K562 (cell line): ENCODE measurements at regions not wholly inside any gene's neighbourhood (a gene's known extent, or its start where the extent isn't known, plus 50 kb on each side); places are given as distances from the start of the nearest gene placed in this dataset.

Experiments
- ATAC-seq: fragments of 200-7000 bp; cut with Tn5 transposase; 3 replicates; pipeline ENCODE4 v1.9.1; 2020; ENCODE audit warnings: moderate library complexity
- BruUV-seq: library from RNA; stranded (reverse); fragments of 400-500 nt; replicated peaks from 2 replicates; lab custom pipeline; 2021; lab: Mats Ljungman, UMichigan
- CTCF ChIA-PET: fragments of 300-600 bp; formaldehyde crosslinking; extraction: SDS; loops from one replicate; lab custom pipeline; 2021; ENCODE audit warnings: low intra/inter-chr PET ratio; lab: Yijun Ruan, JAX
- POLR2A ChIA-PET: fragments of 300-600, 350-650 bp; sonication (Branson Sonifier 250); formaldehyde crosslinking; extraction: SDS; loops from one replicate; lab custom pipeline; 2021; ENCODE audit warnings: antibody characterized with exemption, inconsistent platforms; lab: Yijun Ruan, JAX
- DNase-seq, 4 experiments: peaks; one replicate each; pipeline versions ENCODE4 v3.0.0 to v3.0.0-alpha.2; 2011 to 2018; ENCODE audit warnings: low spot score in 3 of 4, mixed read lengths in 3 of 4; ENCODE audit errors: extremely low read depth in 1 of 4
- FAIRE-seq: peaks from 2 replicates; lab custom pipeline; 2011; peaks lifted over from hg19 to GRCh38; lab: Jason Lieb, UNC
- H2AFZ ChIP-seq: 2 replicates; pipeline ENCODE4 v1.6.0; 2011; ENCODE audit warnings: low read depth, low read length, control low read depth, inconsistent platforms
- H3K27ac ChIP-seq: fragments of 200-600 bp; 3 replicates; pipeline ENCODE4 v1.8.0; 2011; ENCODE audit warnings: low read depth, mild to moderate bottlenecking, control low read depth, inconsistent platforms, low read length, moderate library complexity, mixed read lengths; ENCODE audit errors: extremely low read depth
- H3K27me3 ChIP-seq, 2 experiments: fragments of 300-600 bp in 1 of 2; 2 replicates in 1 of 2; 3 replicates in 1 of 2; pipeline versions ENCODE4 v1.6.0 to v1.8.0; 2011; ENCODE audit warnings: inconsistent platforms in 2 of 2, low read length in 2 of 2, mild to moderate bottlenecking in 1 of 2, mixed read lengths in 1 of 2, moderate library complexity in 1 of 2; ENCODE audit not compliant: control insufficient read depth in 2 of 2, insufficient read depth in 2 of 2
- H3K36me3 ChIP-seq: fragments of 300-600 bp; 3 replicates; pipeline ENCODE4 v1.8.0; 2011; ENCODE audit warnings: mild to moderate bottlenecking, low read length, inconsistent platforms; ENCODE audit not compliant: control insufficient read depth, insufficient read depth
- H3K4me1 ChIP-seq, 2 experiments: fragments of 200-600 bp in 1 of 2; replicated peaks in 1 of 2; 2 replicates in 1 of 2; 3 replicates in 1 of 2; pipeline versions ENCODE4 v1.5.1 to v1.8.0; 2011; ENCODE audit warnings: inconsistent platforms in 2 of 2, low read length in 2 of 2, mild to moderate bottlenecking in 1 of 2, mixed read lengths in 1 of 2, moderate library complexity in 1 of 2; ENCODE audit not compliant: control insufficient read depth in 2 of 2, insufficient read depth in 2 of 2
- H3K4me2 ChIP-seq: 2 replicates; pipeline ENCODE4 v1.6.1; 2011; ENCODE audit warnings: low read length, control low read depth, inconsistent platforms, mixed read lengths; ENCODE audit not compliant: insufficient read depth
- H3K4me3 ChIP-seq: fragments of 200-600 bp; sonication (generic), shearing (Covaris generic); 2 replicates; pipeline ENCODE4 v1.5.1; 2016; ENCODE audit warnings: control low read depth, inconsistent platforms
- H3K79me2 ChIP-seq: fragments of 200-600 bp; 3 replicates; pipeline ENCODE4 v1.8.0; 2011; ENCODE audit warnings: low read length, inconsistent platforms; ENCODE audit not compliant: control insufficient read depth, insufficient read depth
- H3K9ac ChIP-seq, 2 experiments: 2 replicates each; pipeline versions ENCODE4 v1.6.0 to v1.6.1; 2011; ENCODE audit warnings: low read depth in 2 of 2, low read length in 2 of 2, control low read depth in 1 of 2, inconsistent platforms in 1 of 2, mild to moderate bottlenecking in 1 of 2, mixed read lengths in 1 of 2; ENCODE audit not compliant: insufficient read depth in 1 of 2
- H3K9me1 ChIP-seq: one replicate; pipeline ENCODE4 v1.6.0; 2011; ENCODE audit warnings: inconsistent platforms, mild to moderate bottlenecking, low read length, moderate library complexity; ENCODE audit not compliant: control insufficient read depth, insufficient read depth
- H3K9me3 ChIP-seq: replicated peaks from 2 replicates; pipeline ENCODE4 v1.5.1; 2011; ENCODE audit warnings: low read depth, low read length, inconsistent platforms; ENCODE audit not compliant: control insufficient read depth, insufficient read depth
- H4K20me1 ChIP-seq: replicated peaks from 2 replicates; pipeline ENCODE4 v1.6.1; 2011; ENCODE audit warnings: low read length, inconsistent platforms, mixed read lengths; ENCODE audit not compliant: control insufficient read depth, insufficient read depth
- BRCA1 ChIP-seq, 2 experiments: fragments of 450-650 bp in 1 of 2; sonication (generic) in 1 of 2; formaldehyde crosslinking in 1 of 2; IDR thresholded peaks; 2 replicates each; pipeline versions ENCODE4 v1.5.0 to v1.6.1; 2017 to 2020; ENCODE audit warnings: mild to moderate bottlenecking in 1 of 2, missing genetic modification reagents in 1 of 2
- MCM7 ChIP-seq, 2 experiments: fragments of 450-650 bp; IDR thresholded peaks; 2 replicates each; pipeline ENCODE4 v1.6.1; 2016 to 2018
- NCOA4 ChIP-seq: fragments of 450-650 bp; IDR thresholded peaks from 2 replicates; pipeline ENCODE4 v1.6.1; 2018; ENCODE audit warnings: mild to moderate bottlenecking; ENCODE audit not compliant: partially characterized antibody
- NEUROD1 ChIP-seq: fragments of 150-350 bp; IDR thresholded peaks from 2 replicates; pipeline ENCODE4 v1.6.1; 2014; ENCODE audit warnings: borderline replicate concordance, low read length, low read depth; ENCODE audit not compliant: partially characterized antibody
- NFIX ChIP-seq: fragments of 250-450 bp; sonication (Bioruptor Pico); IDR thresholded peaks from 2 replicates; pipeline ENCODE4 v1.4.0; 2020; ENCODE audit warnings: low read depth, mild to moderate bottlenecking, moderate library complexity
- NFXL1 ChIP-seq: fragments of 450-650 bp; formaldehyde crosslinking; IDR thresholded peaks from 2 replicates; pipeline ENCODE4 v1.4.0; 2021; ENCODE audit warnings: mild to moderate bottlenecking
- PURB ChIP-seq: sonication (generic); formaldehyde crosslinking; IDR thresholded peaks from 2 replicates; pipeline ENCODE4 v1.9.0; 2021; ENCODE audit warnings: low read depth, mild to moderate bottlenecking, missing genetic modification reagents
- RBM14 ChIP-seq: fragments of 200-400 bp; formaldehyde crosslinking; IDR thresholded peaks from 2 replicates; pipeline ENCODE4 v1.6.1; 2018; ENCODE audit warnings: low read depth, mild to moderate bottlenecking, low read length, moderate library complexity, borderline replicate concordance; ENCODE audit not compliant: insufficient read depth
- STAT5B ChIP-seq: fragments of 250-450 bp; sonication (Bioruptor Pico); IDR thresholded peaks from 2 replicates; pipeline ENCODE4 v1.8.0; 2021; ENCODE audit warnings: mild to moderate bottlenecking, inconsistent platforms
- SUPT5H ChIP-seq: fragments of 450-650 bp; IDR thresholded peaks from 2 replicates; pipeline ENCODE4 v1.6.1; 2016
- USF2 ChIP-seq: sonication (generic); formaldehyde crosslinking; IDR thresholded peaks from 2 replicates; pipeline ENCODE4 v1.5.0; 2020; ENCODE audit warnings: missing genetic modification reagents
- ZBTB12 ChIP-seq: fragments of 250-450 bp; sonication (Bioruptor Pico); IDR thresholded peaks from 2 replicates; pipeline ENCODE4 v1.4.0; 2020
- ZBTB33 ChIP-seq: sonication (generic); formaldehyde crosslinking; IDR thresholded peaks from 2 replicates; pipeline ENCODE4 v1.8.1; 2023; ENCODE audit warnings: mild to moderate bottlenecking, missing genetic modification reagents
- ZBTB34 ChIP-seq: fragments of 250-450 bp; sonication (Bioruptor Pico); IDR thresholded peaks from 2 replicates; pipeline ENCODE4 v1.8.0; 2021; ENCODE audit warnings: mild to moderate bottlenecking, moderate library complexity
- ZBTB7A ChIP-seq: IDR thresholded peaks from 2 replicates; pipeline ENCODE4 v1.6.1; 2011; ENCODE audit warnings: low read depth, mild to moderate bottlenecking, low read length, moderate library complexity, borderline replicate concordance; ENCODE audit not compliant: control insufficient read depth
- ZNF24 ChIP-seq: fragments of 450-650 bp; IDR thresholded peaks from 2 replicates; pipeline ENCODE4 v1.6.1; 2016
- ZNF3 ChIP-seq: fragments of 250-450 bp; sonication (Bioruptor Pico); IDR thresholded peaks from 2 replicates; pipeline ENCODE4 v1.5.0; 2021; ENCODE audit warnings: mild to moderate bottlenecking, moderate library complexity
- ZNF766 ChIP-seq: fragments of 200-800 bp; sonication (Bioruptor generic); conservative IDR thresholded peaks from 2 replicates; pipeline ENCODE4 v1.6.1; 2016; ENCODE audit warnings: missing genetic modification characterization, missing compliant biosample characterization
- WGBS: fragments of 100-300 bp; shearing (Covaris generic); methylation state at CpG from one replicate; pipeline ENCODE4 v1.1.6; 2016; ENCODE audit warnings: low coverage, mixed read lengths; ENCODE audit not compliant: insufficient coverage; ENCODE audit errors: missing lambda C conversion rate; 5-methylcytosine and 5-hydroxymethylcytosine counted together
- in situ Hi-C: fragments of 300-500 bp; cut with MboI; formaldehyde crosslinking; loops from 4 replicates; pipeline ENCODE4 v1.15.0; 2018; ENCODE audit warnings: inconsistent platforms, mixed read lengths
- intact Hi-C: fragments of 100-400 bp; cut with micrococcal nuclease; formaldehyde crosslinking; loops from 2 replicates; pipeline ENCODE4 v1.14.2; 2022

GRCh38 chr14:101024686-101025085, 121.2 kb upstream of the RTL1 start:
- peaks cover 0 to 41% of the 10 kb centered on the region in 2 experiments; a peak in 2 of 5 replicates for H3K27me3 ChIP-seq
- POLR2A ChIA-PET = no interaction called here

More at GRCh38 chr14:101024686-101025085, 121.2 kb upstream of the RTL1 start:
- CTCF ChIA-PET = no interaction called here
- H3K36me3 ChIP-seq = no peaks in the 10 kb centered on the region
- no peak overlapping the region for H3K4me2 ChIP-seq
- no peak overlapping the region for H3K27ac ChIP-seq
- no peaks in the 10 kb centered on the region for H3K9me1 ChIP-seq
- intact Hi-C loops (no loop called here), in situ Hi-C loops (no loop called here)
- FAIRE-seq (no peak), ATAC-seq (no peak), DNase-seq (no peak)
- TF ChIP-seq STAT5B (no peak), BRCA1 (IDR thresholded peaks at IDR 0.05) (no peak), BRCA1 (CRISPR knock-in tag; IDR thresholded peaks at IDR 0.05) (no peak), NEUROD1 (no peak), USF2 (no peak), NFXL1 (CRISPR knock-in tag) (no peak), NFIX (CRISPR knock-in tag) (no peak), SUPT5H (no peak), ZNF766 (CRISPR knock-in tag) (no peak), ZBTB34 (CRISPR knock-in tag) (no peak), PURB (CRISPR knock-in tag) (no peak), ZBTB33 (no peak), ZBTB12 (CRISPR knock-in tag) (no peak), NCOA4 (no peak), MCM7 (IDR thresholded peaks at IDR 0.05) (no peak), ZNF3 (CRISPR knock-in tag) (no peak), ZBTB7A (no peak), ZNF24 (no peak), RBM14 (no peak)
- no peaks in the 10 kb centered on the region for H3K9me3 ChIP-seq
- H4K20me1 ChIP-seq = no peaks in the 10 kb centered on the region
- 11% methylated on average over 11 of the region's 11 CpGs for WGBS
- H3K79me2 ChIP-seq = no peaks in the 10 kb centered on the region
- H3K4me1 ChIP-seq = no peaks in the 10 kb centered on the region; a peak in 1 of 5 replicates
- H3K9ac ChIP-seq = no peak overlapping the region
- no peak overlapping the region for H3K4me3 ChIP-seq
- no TSS peak for BruUV-seq
- H2AFZ ChIP-seq = no peak overlapping the region
